Heart right ventricle (tissue), 16 donors: ENCODE measurements at regions not wholly inside any gene's neighbourhood (a gene's known extent, or its start where the extent isn't known, plus 50 kb on each side); places are given as distances from the start of the nearest gene placed in this dataset.
"Not testable (repeated sequence)": the region's sequence is repeated elsewhere in the genome, so short reads cannot be mapped to it uniquely, and the experiment has no call there.

Experiments
- ATAC-seq, 8 donors: fragments of 200-7000 bp; cut with Tn5 transposase; one replicate each; pipeline ENCODE4 v1.9.1; 2020; ENCODE audit warnings: mild to moderate bottlenecking in 8 of 8, moderate library complexity in 8 of 8, moderate number of reproducible peaks in 1 of 8
- DNase-seq, 2 donors: peaks; one replicate each; pipeline ENCODE4 v3.0.0-alpha.2; 2020
- H3K27ac ChIP-seq, 10 donors: fragments of 200-600 bp; sonication (generic) in 2 of 10; one replicate each; pipeline versions ENCODE4 v1.5.0 to v1.8.0; 2020 to 2022; ENCODE audit warnings: mild to moderate bottlenecking in 3 of 10
- H3K27me3 ChIP-seq, 7 donors: fragments of 200-600 bp; one replicate each; pipeline ENCODE4 v1.8.0; 2021 to 2022; ENCODE audit warnings: mild to moderate bottlenecking in 2 of 7
- H3K36me3 ChIP-seq, 9 donors: fragments of 200-600 bp; sonication (generic) in 1 of 9; one replicate each; pipeline versions ENCODE4 v1.5.0 to v1.8.0; 2020 to 2022; ENCODE audit warnings: mild to moderate bottlenecking in 2 of 9
- H3K4me1 ChIP-seq, 9 donors: fragments of 200-600 bp; sonication (generic) in 1 of 9; one replicate each; pipeline versions ENCODE4 v1.5.0 to v1.8.0; 2020 to 2022; ENCODE audit warnings: mild to moderate bottlenecking in 4 of 9
- H3K4me3 ChIP-seq, 10 donors: fragments of 200-600 bp; sonication (generic) in 2 of 10; one replicate each; pipeline versions ENCODE4 v1.5.0 to v1.8.0; 2020 to 2022; ENCODE audit warnings: mild to moderate bottlenecking in 7 of 10, moderate library complexity in 2 of 10
- H3K9me3 ChIP-seq, 11 donors: fragments of 200-600 bp in 10 of 11; sonication (generic) in 2 of 11; one replicate each; pipeline versions ENCODE4 v1.5.0 to v1.8.0; 2013 to 2022; ENCODE audit warnings: mild to moderate bottlenecking in 2 of 11, control low read depth in 1 of 11, moderate library complexity in 1 of 11
- WGBS, 2 donors: extraction: QIAGEN DNeasy Blood & Tissue Kit; methylation state at CpG; one replicate each; pipeline ENCODE4 v1.1.7; 2013; ENCODE audit warnings: inconsistent platforms in 1 of 2; 5-methylcytosine and 5-hydroxymethylcytosine counted together
- intact Hi-C, 10 donors: fragments of 100-400 bp; cut with DNase I; formaldehyde crosslinking; loops; one replicate each; pipeline versions ENCODE4 v1.11.1 to v1.14.2; 2022
- TF ChIP-seq, protein P1 (sequence below), 9 donors: fragments of 200-600 bp; sonication (generic) in 2 of 9; IDR thresholded peaks; one replicate each; pipeline versions ENCODE4 v1.5.0 to v1.8.0; 2021 to 2022; ENCODE audit warnings: antibody characterized with exemption in 9 of 9, mild to moderate bottlenecking in 5 of 9, moderate library complexity in 1 of 9
- donor health status: Arrhythmogenic right ventricular cardiomyopathy.
- donor health status: ischemic (EF 13 %, LVEDD 7.1; RV severe dilation, severe dysfunction).
- donor health status: healthy with polysubstance abuse.
- donor health status: DM: no; HTN: yes; CAD: no.
- donor health status: DM: no; HTN: no; CAD: no.
- donor health status: ischemic (EF 25% LVEDD 6.9; RV normal size, moderate dysfunction).
- donor health status: ischemic (EF 25% LVEDD 5.7; RV mildly dilated, moderate dysfunction).
- donor health status: healthy.
- donor health status: DM: yes; HTN: yes; CAD: no.
- donor health status: Ischemic cardiomyopathy.
- donor health status: ischemic (EF 35%, LVEDD 5.7; RV mildly dilated, moderate dysfunction).
- donor health status: nonischemic (EF 11% LVEDD 7.7; RV severe dilation, severe dysfunction).
- donor health status: DM: yes; HTN: yes; CAD: no.
- donor health status: PGD.
- donor health status: ischemic (EF 29% LVEDD 5.4; RV normal size, mild dysfunction).
- donor health status: nonischemic (EF 23%, LVEDD 6.1; RV moderate dilation, normal function).

- H3K4me3 ChIP-seq: no peak overlapping the region
- no peak overlapping the region for H3K27ac ChIP-seq
- TF ChIP-seq, protein P1, sequence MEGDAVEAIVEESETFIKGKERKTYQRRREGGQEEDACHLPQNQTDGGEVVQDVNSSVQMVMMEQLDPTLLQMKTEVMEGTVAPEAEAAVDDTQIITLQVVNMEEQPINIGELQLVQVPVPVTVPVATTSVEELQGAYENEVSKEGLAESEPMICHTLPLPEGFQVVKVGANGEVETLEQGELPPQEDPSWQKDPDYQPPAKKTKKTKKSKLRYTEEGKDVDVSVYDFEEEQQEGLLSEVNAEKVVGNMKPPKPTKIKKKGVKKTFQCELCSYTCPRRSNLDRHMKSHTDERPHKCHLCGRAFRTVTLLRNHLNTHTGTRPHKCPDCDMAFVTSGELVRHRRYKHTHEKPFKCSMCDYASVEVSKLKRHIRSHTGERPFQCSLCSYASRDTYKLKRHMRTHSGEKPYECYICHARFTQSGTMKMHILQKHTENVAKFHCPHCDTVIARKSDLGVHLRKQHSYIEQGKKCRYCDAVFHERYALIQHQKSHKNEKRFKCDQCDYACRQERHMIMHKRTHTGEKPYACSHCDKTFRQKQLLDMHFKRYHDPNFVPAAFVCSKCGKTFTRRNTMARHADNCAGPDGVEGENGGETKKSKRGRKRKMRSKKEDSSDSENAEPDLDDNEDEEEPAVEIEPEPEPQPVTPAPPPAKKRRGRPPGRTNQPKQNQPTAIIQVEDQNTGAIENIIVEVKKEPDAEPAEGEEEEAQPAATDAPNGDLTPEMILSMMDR (IDR thresholded peaks at IDR 0.05): no peak
- H3K4me1 ChIP-seq: no peaks in the 10 kb centered on the region
- H3K9me3 ChIP-seq: peaks cover 0 to 3% (median 0%) of the 10 kb centered on the region in 11 donors
- no peaks in the 10 kb centered on the region for H3K36me3 ChIP-seq
- intact Hi-C loops: no loop called here
- DNase-seq (no peak), ATAC-seq (no peak)
- 74 to 83% methylated on average over 1 of the region's 1 CpG for WGBS, 2 donors
- H3K27me3 ChIP-seq: no peaks in the 10 kb centered on the region
These were observed 219.9 kb upstream of the GLRA2 start for GRCh38 chrX:14309431-14309830.

DNA sequence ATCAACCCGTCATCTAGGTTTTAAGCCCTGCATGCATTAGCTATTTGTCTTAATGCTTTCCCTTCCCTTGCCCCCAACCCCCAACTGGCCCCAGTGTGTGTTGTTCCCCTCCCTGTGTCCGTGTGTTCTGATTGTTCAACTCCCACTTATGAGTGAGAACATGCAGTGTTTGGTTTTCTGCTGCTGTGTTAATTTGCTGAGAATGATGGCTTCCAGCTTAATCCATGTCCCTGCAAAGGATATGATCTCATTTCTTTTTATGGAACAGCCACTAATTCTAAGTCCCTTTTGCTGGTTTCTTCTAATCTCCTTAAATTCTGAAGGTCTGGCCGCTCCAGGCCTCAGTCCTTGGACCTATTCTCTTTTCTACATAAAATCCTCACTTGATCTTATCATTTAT is 220.4 kb upstream of the GLRA2 start:
- WGBS, 2 donors: 55 to 63% methylated on average over 3 of the region's 3 CpGs
- H3K27me3 ChIP-seq, H3K4me1 ChIP-seq, H3K4me3 ChIP-seq, H3K36me3 ChIP-seq, intact Hi-C loops, ATAC-seq, DNase-seq, H3K27ac ChIP-seq, H3K9me3 ChIP-seq: not testable (repeated sequence)

GRCh38 chrX:14303891-14304290 is 225.4 kb upstream of the GLRA2 start:
- Histone ChIP-seq H3K36me3 (no peaks in the 10 kb centered on the region), H3K4me1 (no peaks in the 10 kb centered on the region), H3K9me3 (peaks cover 0 to 3% (median 0%) of the 10 kb centered on the region in 11 donors), H3K27ac (no peak overlapping the region), H3K4me3 (no peak overlapping the region), H3K27me3 (no peaks in the 10 kb centered on the region)
- intact Hi-C loops: no loop called here
- no peak for ATAC-seq
- WGBS, 2 donors: 88% methylated on average over 2 of the region's 2 CpGs
- TF ChIP-seq, protein P1 (IDR thresholded peaks at IDR 0.05): no peak
- DNase-seq: no peak

GRCh38 chrX:14302561-14302960 is 226.8 kb upstream of the GLRA2 start:
- H3K4me3 ChIP-seq, H3K36me3 ChIP-seq, H3K4me1 ChIP-seq, ATAC-seq, intact Hi-C loops, H3K27ac ChIP-seq, DNase-seq, H3K9me3 ChIP-seq, H3K27me3 ChIP-seq: not testable (repeated sequence)
- WGBS, 2 donors: 91 to 92% methylated on average over 23 to 25 of the region's 28 CpGs

DNA sequence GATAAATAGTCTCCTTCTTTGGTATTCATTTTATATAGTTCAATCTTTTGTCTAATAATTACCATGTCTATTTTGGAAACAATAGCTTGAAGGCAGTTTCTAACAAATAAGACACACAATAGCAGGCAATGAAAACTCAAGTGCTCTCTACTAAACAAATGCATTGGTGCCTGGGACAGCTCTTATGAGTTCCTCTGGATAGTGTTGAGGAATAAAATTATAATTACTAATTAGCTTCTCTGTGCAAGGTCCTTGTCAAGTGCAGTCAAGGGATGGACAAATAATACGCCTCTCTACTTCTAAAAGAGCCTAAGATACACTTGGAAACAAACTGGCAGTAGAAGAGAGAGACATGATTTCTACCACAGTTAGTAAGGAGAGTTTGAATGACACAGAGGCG is 229.0 kb upstream of the GLRA2 start:
- ATAC-seq (no peak), DNase-seq (no peak)
- Histone ChIP-seq H3K4me3 (no peak overlapping the region), H3K9me3 (no peaks in the 10 kb centered on the region), H3K27ac (no peak overlapping the region), H3K4me1 (no peaks in the 10 kb centered on the region), H3K27me3 (no peaks in the 10 kb centered on the region), H3K36me3 (no peaks in the 10 kb centered on the region)
- intact Hi-C loops: no loop called here
- TF ChIP-seq, protein P1 (IDR thresholded peaks at IDR 0.05): no peak
- WGBS, 2 donors: 64 to 77% methylated on average over 2 of the region's 2 CpGs

DNA sequence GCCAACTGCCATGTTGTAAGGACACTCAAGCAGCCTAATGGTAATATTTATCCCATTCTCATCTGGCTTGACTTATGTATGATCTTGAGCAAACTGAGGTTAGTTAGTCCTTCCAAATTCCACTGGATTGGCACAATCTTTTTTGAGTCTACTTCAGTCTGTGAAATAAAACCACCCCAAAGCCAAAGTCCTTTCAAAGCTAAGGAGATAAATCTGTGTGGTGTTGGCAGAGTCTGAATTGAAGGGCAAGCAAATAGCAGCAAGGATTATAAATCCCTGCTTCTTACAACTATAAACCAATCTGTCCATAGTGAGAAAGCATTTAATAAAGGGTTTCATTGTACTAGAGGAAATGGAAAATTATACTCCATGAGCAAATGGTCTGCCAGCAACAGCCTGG is 233.9 kb upstream of the GLRA2 start:
- ATAC-seq: no peak
- no peaks in the 10 kb centered on the region for H3K9me3 ChIP-seq
- H3K36me3 ChIP-seq: no peaks in the 10 kb centered on the region
- no peak overlapping the region for H3K27ac ChIP-seq
- H3K4me3 ChIP-seq: no peak overlapping the region
- no peaks in the 10 kb centered on the region for H3K4me1 ChIP-seq
- no peaks in the 10 kb centered on the region for H3K27me3 ChIP-seq
- TF ChIP-seq, protein P1 (IDR thresholded peaks at IDR 0.05): no peak
- intact Hi-C loops: loop anchor here in 1 of 10 donors (10.0 kb wide), 1 partner anchor 419 kb away; no protein-coding TSS in a partner anchor
- DNase-seq: no peak
